ENCODE measurements at regions not wholly inside any gene's neighbourhood (a gene's known extent, or its start where the extent isn't known, plus 50 kb on each side); places are given as distances from the start of the nearest gene placed in this dataset.
A peak's percentile ranks its signal among the peaks of the same experiment; 100 is the strongest.
"Not testable (repeated sequence)": the region's sequence is repeated elsewhere in the genome, so short reads cannot be mapped to it uniquely, and the experiment has no call there.

DNA sequence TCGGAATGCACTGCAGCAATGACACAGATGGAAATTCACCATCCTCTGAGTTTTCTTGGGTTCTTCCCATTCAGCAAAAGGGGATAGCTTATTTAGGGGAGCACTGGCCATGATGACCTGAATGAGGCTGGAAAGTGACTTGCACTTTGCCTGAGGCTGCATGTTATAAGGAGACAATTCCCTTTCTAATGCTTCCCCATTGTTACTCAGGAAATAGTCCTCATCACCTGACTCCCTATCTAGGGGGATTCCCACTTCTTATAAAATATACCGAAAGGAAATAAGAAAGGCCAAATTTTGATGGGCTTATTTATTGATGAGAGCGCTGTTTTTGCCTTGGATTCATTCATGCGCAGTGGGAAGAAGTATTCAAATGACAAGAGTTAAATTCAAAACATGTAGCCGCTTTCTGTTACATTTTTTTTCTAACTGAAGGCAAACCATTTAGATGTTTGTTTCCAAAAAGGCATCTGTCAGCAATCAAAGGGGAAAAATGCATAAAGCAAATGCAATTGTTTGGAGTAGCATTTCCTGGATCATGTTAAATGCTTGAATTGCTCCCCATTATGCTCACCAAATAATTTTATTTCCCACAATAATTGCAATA lies 220.3 kb upstream of the NFIA start:
- no peak for DNase-seq (ENCODE audit: low read depth in 2 of 2)

DNA sequence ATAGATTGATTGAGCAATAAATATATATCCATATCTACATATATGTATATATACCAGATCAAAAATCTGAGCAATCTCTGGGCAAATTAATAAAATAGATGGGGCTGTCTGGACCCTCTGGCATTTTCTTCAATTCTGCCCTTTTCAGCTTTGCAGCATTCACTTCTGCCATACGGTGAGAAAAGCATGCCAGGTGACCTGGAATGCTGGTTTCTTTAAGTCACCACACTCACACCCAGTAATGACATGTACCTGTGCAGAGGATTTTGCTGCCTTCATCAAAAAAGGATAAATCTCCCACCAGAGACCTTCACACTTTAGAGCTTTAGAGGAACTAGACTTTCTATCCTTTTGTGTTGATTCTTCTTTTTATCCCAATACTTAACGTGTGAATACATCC lies 223.2 kb upstream of the NFIA start:
- no peak for DNase-seq (ENCODE audit: low read depth in 2 of 2)

DNA sequence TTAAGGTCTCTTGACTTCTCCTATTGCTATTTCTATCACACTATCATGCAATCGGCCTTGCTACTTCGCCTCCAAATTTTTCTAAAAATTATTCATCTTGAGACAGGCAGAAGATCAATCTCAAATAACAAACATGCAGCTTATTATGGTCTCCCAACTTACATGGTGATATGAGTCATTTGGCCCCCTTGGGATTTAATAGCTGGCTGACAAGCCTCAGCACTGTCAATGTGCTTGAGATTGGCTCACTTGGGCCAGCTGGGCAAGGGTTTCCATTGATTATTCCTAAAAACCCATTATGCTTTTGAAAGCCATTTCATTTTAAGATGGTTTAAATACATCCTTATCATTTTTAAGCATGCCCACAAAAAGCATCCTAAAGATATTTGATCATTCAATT lies 224.5 kb upstream of the NFIA start:
- no peak for DNase-seq (ENCODE audit: low read depth in 2 of 2)

- no peak for DNase-seq (ENCODE audit: low read depth in 2 of 2)
Measured at GRCh38 chr1:60850084-60850483, 232.3 kb upstream of the NFIA start.

DNA sequence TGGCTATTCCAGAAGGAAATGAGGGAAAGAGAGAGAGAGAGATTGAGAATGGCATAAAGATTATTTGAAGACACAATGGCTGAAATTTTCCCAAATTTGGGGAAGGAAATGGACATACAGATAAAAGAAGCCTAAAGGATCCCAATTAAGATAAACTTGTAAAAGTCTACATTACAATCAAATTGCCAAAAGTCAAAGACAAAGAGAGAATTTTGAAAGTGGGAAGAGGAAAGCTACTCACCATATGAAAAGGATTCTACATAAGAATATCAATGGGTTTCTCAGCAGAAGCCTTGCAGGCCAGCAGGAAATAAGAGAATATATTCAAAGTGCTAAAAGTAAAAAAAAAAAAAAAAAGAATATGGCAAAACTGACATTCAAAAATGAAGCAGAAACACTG lies 233.0 kb upstream of the NFIA start:
- no peak for DNase-seq (ENCODE audit: low read depth in 2 of 2)

DNA sequence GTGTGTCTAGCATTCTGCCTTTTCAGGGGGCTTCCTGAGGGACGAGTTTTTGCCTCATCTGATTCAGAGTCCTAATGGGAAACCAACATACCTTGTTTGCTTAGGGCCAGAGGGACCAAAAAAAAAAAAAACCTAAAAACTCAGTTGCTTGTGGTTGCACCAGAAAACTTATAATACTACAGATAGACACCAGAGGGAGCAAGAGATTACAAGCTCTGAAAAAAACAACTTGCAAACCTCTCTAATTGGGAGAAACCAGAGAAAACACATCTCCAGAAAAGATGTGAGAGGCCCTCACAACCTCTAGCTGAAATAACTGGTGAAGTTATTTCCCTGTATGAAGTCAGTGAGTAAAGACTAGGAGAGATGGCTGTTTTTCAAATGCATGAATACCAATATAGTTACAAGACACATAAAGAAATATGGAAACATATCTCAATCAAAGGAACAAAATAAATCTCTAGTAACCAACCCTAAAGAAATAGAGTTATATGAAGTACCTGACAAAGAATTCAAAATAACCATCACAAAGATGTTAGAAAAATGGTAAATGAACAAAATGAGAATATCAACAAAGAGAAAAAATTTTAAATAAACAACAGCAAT lies 233.7 kb upstream of the NFIA start:
- DNase-seq (ENCODE audit: low read depth in 2 of 2) = peak; percentile 20 to 30

DNA sequence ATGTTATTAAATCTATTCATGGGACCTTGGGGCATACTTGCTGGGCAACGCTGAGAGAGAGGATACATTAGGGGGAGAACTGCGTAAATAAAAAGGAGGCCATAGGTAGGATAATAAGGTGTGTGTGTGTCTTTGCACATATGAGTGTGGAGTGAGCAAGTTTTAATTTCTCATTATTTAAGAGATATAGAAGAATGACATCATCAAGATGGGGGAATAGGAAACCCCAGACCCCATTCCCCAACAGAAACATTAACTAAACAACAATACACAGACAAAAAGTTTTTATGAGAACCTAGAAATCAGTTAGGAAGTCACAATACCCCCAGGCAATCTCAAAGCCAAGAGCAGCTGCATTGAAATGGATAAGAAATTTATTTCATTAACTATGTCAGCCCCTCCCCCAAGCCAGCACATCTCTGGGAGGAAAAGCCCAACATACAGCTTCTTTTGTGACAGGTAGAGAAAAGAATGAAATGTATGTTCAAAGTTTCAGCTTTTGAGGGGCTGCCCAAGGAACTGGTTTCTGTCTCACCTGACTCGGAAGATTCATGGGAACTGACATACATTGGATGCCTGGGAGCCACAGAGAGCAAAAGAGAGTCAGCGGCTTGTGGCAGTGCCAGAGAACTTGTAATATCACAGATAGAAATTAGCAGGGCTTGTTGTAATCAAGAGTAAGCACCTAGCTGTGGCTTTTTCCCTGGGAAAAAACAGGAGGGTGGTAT lies 234.3 kb upstream of the NFIA start:
- no peak for DNase-seq (ENCODE audit: low read depth in 2 of 2)

DNA sequence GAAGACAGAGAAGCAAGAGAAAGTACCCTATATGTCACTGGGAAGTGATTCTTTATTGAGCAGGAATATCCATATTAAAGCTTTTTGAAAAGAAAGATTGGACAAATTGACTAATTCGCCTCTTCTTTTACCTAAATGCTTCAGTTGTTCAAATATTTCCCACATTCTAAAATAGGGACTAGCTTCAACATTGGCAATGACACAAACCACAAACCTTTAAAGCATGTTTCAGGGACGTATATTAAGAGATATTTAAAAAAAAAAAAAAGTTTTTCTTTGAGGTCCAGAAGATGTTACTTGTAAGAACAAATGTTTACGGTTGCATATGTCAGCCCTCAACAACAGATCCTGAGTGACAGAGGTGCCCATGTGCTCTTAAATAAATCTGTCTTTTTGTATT lies 235.0 kb upstream of the NFIA start:
- no peak for DNase-seq (ENCODE audit: low read depth in 2 of 2)

DNA sequence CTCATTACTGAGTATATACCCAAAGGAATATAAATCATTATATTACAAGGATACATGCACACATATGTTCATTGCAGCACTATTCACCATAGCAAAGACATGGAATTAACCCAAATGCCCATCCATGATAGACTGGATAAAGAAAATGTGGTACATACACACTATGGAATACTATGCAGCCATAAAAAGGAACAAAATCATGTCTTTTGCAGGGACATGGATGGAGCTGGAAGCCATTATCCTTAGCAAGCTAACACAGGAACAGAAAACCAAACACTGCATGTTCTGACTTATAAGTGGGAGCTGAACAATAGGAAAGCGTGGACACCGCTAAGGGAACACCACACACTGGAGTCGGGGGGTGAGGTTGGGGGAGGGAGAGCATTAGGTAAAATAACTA lies 236.7 kb upstream of the NFIA start:
- DNase-seq (ENCODE audit: low read depth in 2 of 2) = not testable (repeated sequence)

GRCh38 chr1:60842304-60842703 lies 240.1 kb upstream of the NFIA start:
- DNase-seq (ENCODE audit: low read depth in 2 of 2) = no peak

GRCh38 chr1:60841116-60842046 lies 241.0 kb upstream of the NFIA start:
- no peak for DNase-seq (ENCODE audit: low read depth in 2 of 2)

DNA sequence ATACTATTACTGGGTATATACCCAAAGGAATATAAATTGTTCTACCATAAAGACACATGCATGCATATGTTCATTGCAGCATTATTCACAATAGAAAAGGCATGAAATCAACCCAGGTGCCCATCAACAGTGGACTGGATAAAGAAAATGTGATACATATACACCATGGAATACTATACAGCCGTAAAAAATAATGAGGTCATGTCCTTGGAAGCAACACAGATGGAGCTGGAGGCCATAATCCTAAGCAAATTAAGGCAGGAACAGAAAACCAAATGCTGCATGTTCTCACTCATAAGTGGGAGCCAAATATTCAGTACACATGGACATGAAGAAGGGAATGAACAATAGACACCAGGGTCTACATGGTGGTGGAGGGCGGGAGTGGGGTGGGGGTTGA lies 241.9 kb upstream of the NFIA start:
- not testable (repeated sequence) for DNase-seq (ENCODE audit: low read depth in 2 of 2)

- no peak for DNase-seq (ENCODE audit: low read depth in 2 of 2)
Measured at GRCh38 chr1:60835649-60836048, 246.7 kb upstream of the NFIA start.

DNA sequence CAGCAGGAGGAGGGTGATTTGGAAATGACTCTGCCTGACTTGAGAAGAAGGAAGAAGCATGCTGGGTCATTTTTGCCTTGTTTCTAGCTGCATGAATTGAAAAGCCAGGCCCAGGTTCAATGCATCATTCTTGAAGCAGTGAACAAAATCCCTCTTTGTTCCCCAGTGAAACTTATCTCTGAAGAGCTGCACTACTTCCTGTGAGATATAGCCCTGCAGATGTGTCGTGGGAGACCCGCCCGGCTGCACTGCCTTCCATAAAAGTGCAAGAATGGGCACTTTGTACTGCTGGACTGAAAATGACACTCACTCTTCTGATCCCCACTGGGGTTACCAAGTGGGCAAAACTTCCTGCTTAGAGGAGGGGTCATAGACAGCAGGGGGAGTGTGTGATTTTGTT lies 249.2 kb upstream of the NFIA start:
- DNase-seq (ENCODE audit: low read depth in 2 of 2) = no peak

GRCh38 chr1:60832367-60832766 lies 250.0 kb upstream of the NFIA start:
- no peak for DNase-seq (ENCODE audit: low read depth in 2 of 2)

DNA sequence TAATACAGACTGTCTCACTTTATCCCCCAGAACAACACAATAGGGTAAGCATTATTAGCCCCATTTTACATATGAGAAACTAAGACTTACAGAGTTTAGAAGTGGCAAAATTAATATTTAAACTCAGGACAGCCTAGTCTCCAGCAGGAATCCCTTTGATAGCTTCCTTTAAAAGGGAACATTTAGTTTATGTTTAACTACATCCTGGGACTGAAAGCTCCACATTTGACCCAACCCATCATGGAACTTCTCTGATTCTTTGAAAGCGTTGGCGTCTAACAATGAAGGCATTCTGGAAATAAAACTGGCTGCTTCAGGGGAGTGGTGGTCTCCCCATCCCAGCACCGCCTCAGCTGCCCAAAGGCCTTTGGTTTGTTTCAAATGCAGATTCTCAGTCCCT lies 250.6 kb upstream of the NFIA start:
- DNase-seq (ENCODE audit: low read depth in 2 of 2) = no peak

DNA sequence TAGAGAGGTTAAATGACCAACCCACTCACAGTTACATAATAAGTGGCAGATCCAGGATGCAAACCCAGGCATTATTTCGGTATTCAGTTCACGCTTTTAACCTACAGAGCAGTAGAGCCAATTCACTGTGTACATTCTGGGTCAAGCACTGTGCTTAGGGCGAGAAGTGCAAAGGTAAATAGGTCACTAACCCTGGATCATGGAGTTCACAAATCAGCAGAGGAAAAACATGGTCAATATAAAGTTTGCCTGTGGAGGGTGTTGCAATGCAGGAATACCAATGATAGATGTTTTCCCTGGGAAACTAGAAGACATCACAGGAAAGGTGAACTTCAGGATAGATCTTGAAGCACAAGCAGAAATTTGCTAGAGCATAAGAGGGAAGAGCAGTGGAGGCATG lies 253.4 kb upstream of the NFIA start:
- no peak for DNase-seq (ENCODE audit: low read depth in 2 of 2)

- DNase-seq (ENCODE audit: low read depth in 2 of 2) = no peak
Measured at GRCh38 chr1:60826320-60827094, 255.9 kb upstream of the NFIA start.

- no peak for DNase-seq (ENCODE audit: low read depth in 2 of 2)
Measured at GRCh38 chr1:60825593-60825992, 256.8 kb upstream of the NFIA start.

- no peak for DNase-seq (ENCODE audit: low read depth in 2 of 2)
Measured at GRCh38 chr1:60823151-60823550, 259.2 kb upstream of the NFIA start.

GRCh38 chr1:60822252-60822651 lies 260.1 kb upstream of the NFIA start:
- DNase-seq (ENCODE audit: low read depth in 2 of 2) = no peak

GRCh38 chr1:60821156-60821555 lies 261.2 kb upstream of the NFIA start:
- no peak for DNase-seq (ENCODE audit: low read depth in 2 of 2)

Data from fibroblast of skin of left biceps (primary cell).